Fibroblast of skin of right biceps (primary cell): ENCODE measurements at regions not wholly inside any gene's neighbourhood (a gene's known extent, or its start where the extent isn't known, plus 50 kb on each side); places are given as distances from the start of the nearest gene placed in this dataset.
A peak's percentile ranks its signal among the peaks of the same experiment; 100 is the strongest.

Experiments used
- DNase-seq: peaks from one replicate; pipeline ENCODE4 v3.0.0-alpha.2; 2013

DNA sequence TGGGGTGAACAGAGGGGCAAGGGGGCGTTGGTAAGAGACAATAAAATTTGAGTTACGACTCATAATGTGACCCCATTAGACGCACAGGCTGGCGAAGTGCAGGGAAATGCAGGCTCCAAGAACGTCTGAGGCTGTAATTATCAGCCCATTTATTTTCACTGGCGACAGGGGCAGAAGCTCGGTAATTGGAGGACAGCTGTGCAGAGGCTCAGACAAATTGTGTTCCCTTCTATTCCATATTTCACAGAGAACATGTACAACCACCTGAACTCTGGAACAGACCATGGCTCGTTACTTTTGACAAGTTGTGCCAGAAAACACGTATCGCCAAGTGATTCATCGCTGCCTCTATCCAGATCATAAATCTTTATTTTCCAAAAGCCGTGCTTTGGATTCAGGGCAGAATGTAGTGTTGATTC lies 137.3 kb upstream of the FRMD4A start:
- peak; percentile 45 for DNase-seq

DNA sequence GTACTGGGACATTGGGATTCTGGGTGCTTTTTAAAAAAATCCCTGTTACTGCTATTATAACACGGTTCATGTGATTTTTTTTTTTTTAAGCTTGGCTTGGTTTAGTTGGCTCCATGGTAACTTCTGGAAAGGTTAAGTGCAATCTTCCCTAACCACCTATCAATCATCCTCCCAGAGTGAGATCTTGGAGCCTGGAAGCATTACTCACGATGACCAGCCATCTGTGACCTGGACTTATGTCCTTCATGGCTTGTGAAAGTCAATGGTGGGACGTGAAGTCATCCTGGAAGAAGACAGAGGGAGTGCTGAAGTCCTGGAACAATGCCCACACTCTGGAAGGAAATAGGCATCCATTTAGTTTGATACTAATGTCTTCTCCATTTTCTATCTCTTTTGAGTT lies 135.5 kb upstream of the FRMD4A start:
- peak; percentile 59 for DNase-seq

DNA sequence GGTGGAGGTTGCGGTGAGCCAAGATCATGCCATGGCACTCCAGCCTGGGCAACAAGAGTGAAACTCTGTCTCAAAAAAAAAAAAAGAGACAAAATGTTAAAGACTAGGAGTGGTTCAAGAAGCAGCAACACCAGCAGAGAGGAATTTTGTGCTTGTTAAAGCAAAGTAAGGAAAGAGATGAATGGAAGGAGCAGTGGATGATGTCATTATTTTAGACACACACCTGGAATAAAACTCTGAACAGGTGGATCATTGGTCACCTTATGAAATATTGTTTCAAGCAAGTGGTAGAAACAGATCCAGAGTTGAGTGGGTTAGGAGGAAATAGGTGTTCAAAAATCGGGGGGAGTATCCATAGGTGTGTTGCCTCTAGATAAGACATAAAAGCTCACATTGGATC lies 129.7 kb upstream of the FRMD4A start:
- DNase-seq: no peak

DNA sequence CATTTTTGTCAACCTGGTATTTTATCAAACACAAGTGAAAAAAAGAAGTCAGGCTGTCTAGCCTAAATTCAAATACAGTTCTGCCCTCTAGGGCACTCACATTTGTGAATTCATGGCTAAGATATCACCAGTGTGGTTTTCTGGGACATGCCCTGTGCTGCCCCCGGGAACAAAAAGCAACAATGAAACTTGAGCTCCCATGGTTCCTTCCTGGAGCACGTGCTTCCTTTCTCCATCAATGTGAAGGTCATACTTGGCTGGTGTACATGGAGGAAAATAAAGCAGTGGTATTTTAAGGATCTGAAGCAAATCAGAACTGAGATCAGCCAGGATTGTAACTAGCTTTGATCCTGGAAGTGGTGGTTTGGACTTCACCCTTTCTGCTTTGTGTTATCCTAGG lies 128.9 kb upstream of the FRMD4A start:
- DNase-seq: no peak

DNA sequence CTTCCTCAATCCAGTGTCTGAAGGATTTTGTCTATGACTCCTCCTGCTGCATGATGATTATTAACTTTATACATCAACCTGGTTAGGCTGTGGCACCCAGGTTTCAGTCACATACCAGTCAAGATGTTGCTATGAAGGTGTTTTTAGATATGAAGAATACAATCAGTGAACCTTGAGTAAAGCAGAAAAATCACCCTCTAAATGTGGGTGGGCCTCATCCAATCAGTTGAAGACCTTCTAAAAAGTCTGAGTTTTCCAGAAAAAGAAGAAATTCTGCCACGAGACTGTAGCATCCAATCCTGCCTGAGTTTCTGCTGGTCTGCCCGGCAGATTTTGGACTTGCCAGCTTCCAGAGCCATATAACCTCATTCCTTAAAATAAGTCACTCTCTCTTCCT lies 126.1 kb upstream of the FRMD4A start:
- DNase-seq: no peak

DNA sequence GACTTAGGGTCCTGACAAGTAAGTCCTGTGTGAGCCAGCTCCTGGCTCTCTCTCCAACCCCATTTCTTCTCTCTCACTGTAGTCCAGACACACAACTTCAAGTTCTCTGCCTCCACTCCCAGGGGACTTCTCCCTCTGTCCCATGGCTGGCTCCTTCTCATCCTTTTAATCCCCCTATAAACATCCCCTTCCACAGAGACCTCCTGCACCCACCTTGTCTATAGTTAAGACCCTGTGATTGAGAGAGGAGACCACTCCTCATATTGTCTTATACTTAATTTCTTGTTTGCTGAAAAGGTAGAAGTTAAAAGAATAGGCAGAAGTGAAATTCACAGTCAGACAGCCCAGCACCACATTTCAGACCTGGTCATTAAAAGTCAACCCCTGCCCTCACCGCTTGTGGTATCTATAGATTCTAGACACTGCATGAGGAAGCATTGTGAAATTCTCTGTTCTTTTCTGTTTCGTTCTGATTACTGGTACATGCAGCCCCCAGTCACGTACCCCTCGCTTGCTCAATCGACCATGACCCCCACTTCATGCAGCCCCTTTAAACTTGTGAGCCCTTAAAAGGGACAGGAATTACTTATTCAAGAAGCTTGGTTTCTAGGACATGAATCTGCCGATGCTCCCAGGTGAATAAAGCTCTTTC lies 125.6 kb upstream of the FRMD4A start:
- no peak for DNase-seq

DNA sequence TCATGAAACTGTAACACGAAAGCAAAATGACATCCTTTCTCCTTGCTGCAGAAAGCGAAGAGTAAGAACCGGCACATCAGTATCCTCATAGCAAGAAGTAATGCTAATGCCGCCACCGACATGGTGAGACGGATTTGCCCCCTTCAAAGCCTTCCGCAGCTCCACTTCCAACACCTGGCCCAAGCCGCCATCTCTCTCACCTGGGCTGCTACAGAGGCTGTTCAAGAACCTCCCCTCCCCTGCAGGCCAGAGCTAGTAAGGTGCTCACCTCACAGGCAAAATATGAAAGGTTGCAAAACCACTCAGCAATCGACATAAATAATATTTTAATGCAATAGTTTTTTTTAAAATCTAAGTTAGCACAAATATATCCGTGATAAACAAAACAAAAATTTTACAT lies 123.9 kb upstream of the FRMD4A start:
- DNase-seq: no peak

DNA sequence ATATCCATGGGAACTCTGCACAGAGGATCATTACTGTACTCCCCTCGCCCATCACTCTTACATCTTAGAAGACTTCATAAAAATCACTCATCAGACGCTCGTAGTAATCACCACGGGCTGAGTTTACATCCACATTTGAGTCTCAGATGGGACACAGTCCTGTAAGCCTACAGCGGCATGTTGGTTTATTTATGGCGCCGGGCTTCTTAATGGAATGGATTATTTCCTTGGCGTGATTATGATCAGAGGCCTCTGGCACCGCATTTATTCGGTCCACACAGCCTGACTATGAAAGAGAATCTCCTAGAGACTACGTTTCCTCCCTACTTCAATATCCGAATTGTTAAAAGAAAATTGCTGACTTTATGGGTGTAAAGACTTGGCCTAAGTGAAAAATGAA lies 123.5 kb upstream of the FRMD4A start:
- DNase-seq: no peak

DNA sequence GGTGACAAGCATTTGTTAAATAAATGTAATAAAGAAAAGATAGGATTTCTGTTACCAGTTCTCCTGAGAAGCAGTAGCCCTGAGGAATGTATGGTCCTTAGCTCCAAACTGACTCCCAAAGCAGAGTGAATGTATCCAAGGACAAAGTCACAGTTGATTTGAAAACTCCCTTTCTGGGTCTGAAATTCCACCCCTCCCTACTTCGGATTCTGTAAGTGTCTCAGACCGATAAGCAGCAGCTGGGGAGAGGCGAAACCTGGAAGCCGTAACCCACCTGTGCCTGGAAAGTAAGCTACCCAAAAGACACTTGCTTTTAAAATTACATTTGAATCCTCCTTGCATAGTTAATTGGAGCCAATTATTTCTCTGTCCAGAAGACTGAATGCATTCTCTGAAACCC lies 122.9 kb upstream of the FRMD4A start:
- no peak for DNase-seq

DNA sequence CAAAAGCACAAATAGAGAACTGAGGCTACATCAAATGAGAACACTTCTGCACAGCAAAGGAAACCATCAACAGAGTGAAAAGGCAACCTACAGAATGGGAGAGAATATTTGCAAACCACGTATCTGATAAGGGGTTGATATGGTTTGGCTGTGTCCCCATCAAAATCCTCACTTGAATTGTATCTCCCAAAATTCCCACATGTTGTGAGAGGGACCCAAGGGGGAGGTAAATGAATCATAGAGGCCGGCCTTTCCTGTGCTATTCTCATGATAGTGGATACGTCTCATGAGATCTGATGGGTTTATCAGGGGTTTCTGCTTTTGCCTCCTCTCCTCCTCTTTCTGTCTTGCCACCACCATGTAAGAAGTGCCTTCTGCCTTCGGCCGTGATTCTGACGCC lies 120.6 kb upstream of the FRMD4A start:
- no peak for DNase-seq

DNA sequence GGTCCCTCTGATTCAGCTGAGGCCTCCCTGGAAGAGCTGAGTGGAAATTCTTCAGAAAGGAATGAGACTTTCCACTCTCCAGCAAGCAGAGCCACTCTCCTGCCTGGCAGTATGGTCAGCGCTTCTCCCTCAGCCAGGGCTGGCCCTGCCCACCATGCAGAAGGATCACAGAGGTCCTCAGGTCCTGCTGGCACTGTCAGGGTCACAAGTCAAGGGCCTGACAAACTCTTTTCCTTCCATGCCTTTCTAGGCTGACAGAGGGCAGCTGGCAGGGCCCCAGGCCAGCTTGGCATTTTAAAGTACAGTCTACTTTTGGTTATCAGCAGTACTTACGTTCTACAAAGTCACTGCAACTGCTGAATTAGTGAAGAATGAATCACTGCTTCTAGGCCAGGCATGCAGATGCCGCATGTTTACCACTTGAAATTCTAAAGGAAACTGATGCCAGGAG lies 119.3 kb upstream of the FRMD4A start:
- DNase-seq: no peak

DNA sequence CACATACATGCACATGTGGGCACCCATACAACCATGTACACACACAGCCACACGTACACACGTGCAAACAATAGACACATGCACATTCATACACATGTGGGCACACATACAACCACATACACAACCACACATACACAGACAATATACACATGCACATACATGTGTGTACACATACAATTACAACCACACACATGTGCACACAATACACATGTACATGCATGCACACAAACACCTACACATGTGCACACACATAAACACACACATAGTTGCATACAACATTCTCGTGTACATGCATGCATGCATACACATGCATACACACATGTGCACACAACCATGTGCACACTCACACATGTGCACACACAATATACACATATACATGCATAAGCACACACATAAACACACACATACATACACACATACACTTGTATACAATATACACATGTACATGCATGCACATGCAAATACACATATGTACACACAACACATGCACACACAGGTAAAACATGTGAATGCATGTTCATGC lies 118.6 kb upstream of the FRMD4A start:
- no peak for DNase-seq

DNA sequence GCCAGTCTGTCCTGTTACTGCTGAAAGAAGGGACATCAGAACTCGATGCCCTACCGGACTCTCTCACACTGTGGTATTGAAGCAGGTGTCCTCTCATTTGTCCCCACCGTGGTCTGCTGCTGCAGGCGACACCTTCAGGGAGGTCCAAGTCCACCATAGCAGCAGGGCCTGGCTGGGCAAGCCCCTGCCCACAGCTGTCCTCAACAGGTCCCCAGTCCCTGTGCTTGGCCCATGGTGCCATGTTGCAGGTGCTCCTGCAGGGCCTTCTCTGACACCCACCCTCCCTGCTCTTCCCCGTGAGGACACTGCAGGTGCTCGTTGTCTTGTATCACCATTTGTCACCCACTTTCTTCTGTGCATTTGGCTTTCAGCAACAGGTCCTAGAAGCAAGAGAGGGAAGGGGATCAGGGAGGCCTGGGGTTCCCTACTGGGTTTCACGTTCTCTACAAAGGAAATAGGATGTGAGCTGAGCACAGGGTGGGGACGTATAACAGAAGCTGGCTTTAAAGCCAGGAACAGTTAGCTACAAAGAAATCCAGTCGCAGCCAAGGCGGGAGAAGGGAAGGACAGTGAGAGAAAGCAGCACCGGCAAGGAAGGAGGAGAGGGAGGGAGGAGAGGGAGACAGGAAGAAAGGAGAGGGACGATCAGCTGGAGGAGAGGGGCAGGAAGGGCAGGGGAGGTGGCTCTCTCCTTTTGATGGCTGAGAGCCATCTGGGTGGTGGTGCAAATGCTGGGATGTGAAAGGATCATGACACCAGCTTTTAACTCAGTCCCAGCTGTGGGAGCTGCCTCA lies 117.7 kb upstream of the FRMD4A start:
- no peak for DNase-seq

DNA sequence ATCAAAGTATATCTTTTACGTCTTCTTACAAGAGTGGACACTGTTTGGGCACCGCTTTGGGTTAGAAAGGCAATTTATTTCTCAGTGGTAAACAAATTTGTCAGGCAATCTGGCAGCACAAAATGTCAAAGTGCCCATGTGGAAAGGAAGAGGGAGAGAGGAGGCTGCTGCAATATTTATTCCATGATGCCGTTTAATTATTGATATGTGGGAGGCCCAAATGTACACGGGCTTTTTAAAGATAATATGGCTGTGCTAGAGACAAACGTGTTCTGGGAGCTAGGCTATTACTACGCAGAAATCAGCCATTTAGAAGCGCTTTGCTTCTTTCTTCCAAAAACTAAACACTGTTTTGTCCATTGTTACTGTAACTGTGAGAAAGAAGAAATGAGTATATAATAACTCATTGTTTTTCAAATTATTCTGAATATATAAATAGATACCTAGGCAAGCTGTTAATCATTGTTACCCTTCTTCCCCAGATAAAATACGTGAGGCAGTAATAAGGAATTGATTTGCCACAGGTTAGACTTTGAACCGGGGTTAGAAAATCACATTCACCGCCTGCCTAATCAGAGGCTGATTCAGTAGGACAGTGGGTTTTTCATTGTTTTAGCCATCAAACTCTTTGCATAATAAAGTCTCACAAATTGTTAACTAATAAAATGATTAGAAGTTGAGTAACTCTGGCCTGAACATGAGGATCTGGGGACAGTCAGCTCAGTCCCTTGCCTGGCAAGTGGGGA lies 116.5 kb upstream of the FRMD4A start:
- DNase-seq: no peak

DNA sequence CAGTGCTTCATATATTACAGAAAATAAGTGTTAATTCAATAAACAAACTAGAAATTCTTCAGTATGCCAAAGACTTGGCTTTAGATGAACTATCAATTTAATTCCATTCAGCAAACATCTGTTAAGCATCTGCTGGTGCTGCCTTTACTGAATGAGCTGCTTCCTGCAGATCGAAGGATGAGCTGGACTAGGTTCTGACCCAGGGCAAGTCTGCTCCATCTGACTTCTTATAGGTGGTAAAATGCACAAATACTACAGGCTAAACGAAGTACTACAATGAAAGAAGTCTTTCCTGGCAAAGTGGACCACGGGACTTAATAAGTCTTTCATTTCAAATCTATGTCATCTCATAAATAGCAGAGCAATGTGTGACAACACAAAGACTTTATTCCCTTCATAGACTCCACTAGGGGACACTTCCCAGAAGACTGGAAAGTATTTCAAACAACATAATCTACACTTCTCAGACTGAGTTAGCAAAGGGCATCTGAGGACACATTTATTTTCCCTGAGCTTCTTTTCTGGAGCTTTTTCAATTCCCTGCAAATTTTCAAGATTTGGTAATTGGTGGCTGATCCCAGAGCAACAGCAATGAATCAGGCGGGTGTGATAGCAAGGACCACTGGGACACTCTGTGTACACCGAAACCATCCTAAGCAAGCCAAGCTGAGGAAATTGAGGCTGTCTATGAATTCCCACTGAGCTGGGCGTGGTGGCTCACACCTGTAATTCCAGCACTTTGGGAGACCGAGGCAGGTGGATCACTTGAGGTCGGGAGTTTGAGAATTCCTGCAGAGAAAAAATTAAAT lies 108.9 kb upstream of the FRMD4A start:
- DNase-seq: no peak

DNA sequence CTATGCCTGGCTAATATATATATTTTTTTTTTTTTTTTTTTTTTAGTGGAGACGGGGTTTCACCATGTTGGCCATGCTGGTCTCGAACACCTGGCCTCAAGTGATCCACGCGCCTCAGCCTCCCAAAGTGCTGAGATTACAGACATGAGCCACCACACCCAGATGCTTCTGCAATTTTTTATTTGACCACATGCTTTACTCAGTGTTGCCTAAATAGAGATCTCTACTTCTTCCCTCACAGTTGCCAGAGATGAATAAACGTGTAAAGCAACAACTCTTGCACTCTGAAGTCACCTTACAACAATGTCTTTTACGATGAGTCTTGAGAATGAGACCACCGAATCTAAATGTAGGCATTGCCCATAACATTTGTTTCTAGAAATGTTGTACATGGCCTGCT lies 107.9 kb upstream of the FRMD4A start:
- no peak for DNase-seq

DNA sequence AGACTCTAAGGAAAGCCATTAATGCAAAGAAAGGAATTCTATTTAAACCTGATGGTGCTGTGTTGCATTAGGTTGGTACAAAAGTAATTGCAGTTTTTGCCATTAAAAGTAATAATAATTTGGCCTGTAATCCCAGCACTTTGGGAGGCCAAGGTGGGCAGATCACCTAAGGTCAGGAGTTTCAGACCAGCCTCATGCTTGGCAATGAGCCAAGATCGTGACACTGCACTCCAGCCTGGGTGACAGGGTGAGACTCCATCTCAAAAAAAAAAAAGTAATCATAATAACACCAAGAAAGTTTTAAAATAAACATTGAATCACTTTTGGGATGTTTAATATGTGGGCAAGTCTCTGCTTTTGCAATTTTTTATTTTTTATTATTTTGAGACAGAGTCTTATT lies 107.3 kb upstream of the FRMD4A start:
- DNase-seq: no peak

DNA sequence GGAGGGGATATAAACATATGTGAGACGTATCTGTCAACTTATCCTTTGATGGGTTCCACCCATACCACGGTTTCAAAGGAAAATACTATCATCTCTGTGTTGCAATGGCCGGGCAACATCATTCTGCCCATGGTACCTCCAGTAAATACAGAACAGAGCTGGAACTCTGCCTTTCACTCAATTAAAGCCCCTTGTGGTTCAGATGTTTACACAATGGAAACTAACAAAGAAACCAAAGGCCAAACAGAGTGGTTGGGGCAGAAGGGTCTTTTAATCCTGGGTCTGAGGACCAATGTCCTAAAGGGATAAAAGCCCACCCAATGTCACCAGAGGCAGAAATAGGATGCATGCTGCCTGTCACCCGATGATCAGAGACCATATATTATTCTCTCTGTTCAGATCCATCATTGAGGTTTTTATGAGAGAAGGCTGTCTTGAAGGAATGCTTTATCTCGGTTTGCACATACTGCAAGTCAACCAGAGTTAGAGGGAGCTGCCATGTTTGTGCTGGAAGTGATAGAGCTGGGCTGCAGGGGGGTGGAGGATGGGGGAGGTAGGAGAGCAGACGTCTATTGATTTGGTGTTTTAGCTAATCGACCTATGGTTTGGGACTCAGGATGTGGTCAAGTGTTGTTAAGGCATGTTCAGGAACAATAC lies 105.4 kb upstream of the FRMD4A start:
- DNase-seq: no peak

DNA sequence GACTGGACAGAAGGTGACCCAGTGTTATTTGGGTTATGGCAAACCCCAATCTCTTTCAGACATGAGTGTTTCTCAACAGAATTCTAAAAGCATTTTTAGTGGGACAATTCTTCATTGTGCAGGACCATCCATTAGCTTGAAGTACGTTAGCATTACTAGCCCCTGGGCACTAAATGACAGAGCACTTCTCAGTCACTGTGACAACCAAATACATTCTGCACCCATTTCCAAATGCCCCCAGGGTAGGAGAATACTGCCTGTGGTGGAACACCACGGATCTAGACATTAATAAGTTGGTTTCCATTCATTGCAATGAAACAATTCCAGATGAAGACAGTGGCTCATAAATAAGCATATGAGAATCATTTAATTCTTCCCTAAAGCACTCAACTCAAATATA lies 102.4 kb upstream of the FRMD4A start:
- DNase-seq: no peak

DNA sequence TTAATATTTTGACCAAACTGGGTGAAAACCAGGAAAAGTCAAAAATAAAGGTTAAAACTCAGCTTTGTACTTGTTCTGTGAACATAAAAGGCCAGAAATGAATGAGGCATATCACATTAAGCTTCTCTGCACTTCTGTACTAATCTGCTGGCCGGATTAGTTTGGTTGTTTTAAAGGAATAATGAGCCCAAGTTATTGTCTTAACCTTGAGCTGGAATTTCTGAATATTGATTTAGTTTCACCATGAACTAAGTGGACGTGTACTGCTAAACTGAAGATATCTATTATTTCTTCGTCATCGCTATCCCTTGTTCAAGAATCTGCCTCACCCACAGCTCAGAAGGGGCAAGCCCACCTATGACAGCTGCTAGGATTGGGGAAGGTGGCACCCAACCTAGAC lies 101.1 kb upstream of the FRMD4A start:
- no peak for DNase-seq

DNA sequence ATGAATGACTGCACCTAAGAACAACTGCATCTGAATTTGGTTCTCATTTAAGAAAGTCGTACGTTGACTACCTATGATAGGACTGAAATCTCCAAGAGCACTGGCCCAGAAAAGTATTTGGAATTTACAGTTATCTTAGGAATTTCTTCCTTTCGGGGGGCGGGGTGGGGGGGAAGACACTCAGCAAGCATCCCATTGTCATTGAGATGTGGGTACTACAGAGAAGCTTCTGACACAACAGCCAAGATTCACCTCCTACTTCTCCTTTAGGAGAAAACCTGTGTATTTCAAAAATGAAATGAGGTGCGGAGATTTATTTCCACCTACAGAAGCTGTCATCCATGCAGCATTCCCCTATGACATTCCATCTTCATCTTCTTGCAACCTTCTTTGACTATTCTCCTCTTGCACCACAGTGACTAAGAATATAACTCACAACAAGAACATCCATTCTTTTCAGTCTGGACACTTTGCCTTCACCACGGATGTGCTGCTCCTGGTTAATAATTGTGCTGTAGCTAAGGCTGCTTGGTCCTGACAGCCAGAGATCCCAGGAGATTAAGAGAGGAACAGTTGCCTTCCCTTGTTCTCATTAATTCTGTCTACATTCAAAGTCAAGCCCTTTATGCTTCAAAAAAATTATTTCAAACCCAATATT lies 98.4 kb upstream of the FRMD4A start:
- peak; percentile 7 for DNase-seq

DNA sequence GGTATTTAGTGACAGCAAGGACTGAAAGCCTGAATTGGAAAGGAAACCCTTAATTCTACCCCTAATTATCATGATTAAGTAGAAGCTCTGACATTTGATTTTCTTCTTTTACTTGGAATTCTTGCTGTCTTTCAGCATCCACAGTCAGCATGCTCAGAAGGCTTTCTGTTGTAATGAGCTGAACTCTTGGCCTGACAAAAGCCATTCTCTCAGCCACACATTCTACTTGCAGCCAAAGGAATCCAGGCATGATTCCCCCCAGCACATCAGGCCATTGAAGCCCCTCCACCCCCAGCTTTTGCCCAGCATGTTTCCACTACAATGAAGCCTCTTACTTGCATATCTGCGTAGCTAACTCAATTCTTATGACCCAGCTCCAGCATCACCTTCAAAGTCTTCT lies 94.3 kb upstream of the FRMD4A start:
- DNase-seq: no peak
